ENCODE measurements at regions not wholly inside any gene's neighbourhood (a gene's known extent, or its start where the extent isn't known, plus 50 kb on each side); places are given as distances from the start of the nearest gene placed in this dataset.
"Not testable (repeated sequence)": the region's sequence is repeated elsewhere in the genome, so short reads cannot be mapped to it uniquely, and the experiment has no call there.

GRCh38 chr5:18602402-18602801 lies 968.1 kb downstream of the TAF11L14 start:
- H3K9ac ChIP-seq (ENCODE audit: extremely low read depth, low read length, poor library complexity, severe bottlenecking), result no peak overlapping the region
- peaks cover 57% of the 10 kb centered on the region for H3K36me3 Mint-ChIP-seq (ENCODE audit: low read depth)
- H3K4me3 Mint-ChIP-seq, result no peak overlapping the region
- H3K4me3 ChIP-seq (ENCODE audit: low read length), result no peak overlapping the region
- peaks cover 18% of the 10 kb centered on the region for H3K9me3 Mint-ChIP-seq
- peaks cover 15% of the 10 kb centered on the region for H3K9me3 ChIP-seq (ENCODE audit: control insufficient read depth, low read length)
- H3K27ac Mint-ChIP-seq, result no peak overlapping the region
- no peaks in the 10 kb centered on the region for H3K27me3 ChIP-seq (ENCODE audit: control insufficient read depth, insufficient read depth, low read length, poor library complexity, severe bottlenecking)
- no peak for DNase-seq
- H3K36me3 ChIP-seq (ENCODE audit: control insufficient read depth, insufficient read depth, low read length), result peaks cover 3% of the 10 kb centered on the region
- H3K27me3 Mint-ChIP-seq (ENCODE audit: insufficient read depth), result no peaks in the 10 kb centered on the region
- H3K4me1 Mint-ChIP-seq, result peaks cover 9% of the 10 kb centered on the region
- WGBS, 2 experiments (ENCODE audit: insufficient coverage in 1 of 2, insufficient read length in 1 of 2), result 93% methylated on average over 1 of the region's 1 CpG; no CpG with 5 or more reads in 1 of the 2 experiments
- no peaks in the 10 kb centered on the region for H3K4me1 ChIP-seq (ENCODE audit: control insufficient read depth, insufficient read depth, low read length)
- no peak for TF ChIP-seq CTCF (conservative IDR thresholded peaks at IDR 0.05)
- H3K27ac ChIP-seq (ENCODE audit: low read depth, low read length), result no peak overlapping the region

GRCh38 chr5:18605186-18605585 lies 970.9 kb downstream of the TAF11L14 start:
- Histone ChIP-seq H3K27ac (ENCODE audit: low read depth, low read length) (no peak overlapping the region), H3K4me1 (ENCODE audit: control insufficient read depth, insufficient read depth, low read length) (no peaks in the 10 kb centered on the region), H3K9me3 (ENCODE audit: control insufficient read depth, low read length) (no peaks in the 10 kb centered on the region), H3K4me3 (ENCODE audit: low read length) (no peak overlapping the region), H3K9ac (ENCODE audit: extremely low read depth, low read length, poor library complexity, severe bottlenecking) (no peak overlapping the region), H3K36me3 (ENCODE audit: control insufficient read depth, insufficient read depth, low read length) (peaks cover 3% of the 10 kb centered on the region), H3K27me3 (ENCODE audit: control insufficient read depth, insufficient read depth, low read length, poor library complexity, severe bottlenecking) (no peaks in the 10 kb centered on the region)
- Mint-ChIP-seq H3K36me3 (ENCODE audit: low read depth) (peaks cover 41% of the 10 kb centered on the region), H3K27ac (peak overlapping the region; percentile 64), H3K4me3 (no peak overlapping the region), H3K27me3 (ENCODE audit: insufficient read depth) (no peaks in the 10 kb centered on the region), H3K9me3 (no peaks in the 10 kb centered on the region), H3K4me1 (peaks cover 13% of the 10 kb centered on the region)
- TF ChIP-seq CTCF (conservative IDR thresholded peaks at IDR 0.05), result no peak
- DNase-seq, result no peak

- Mint-ChIP-seq H3K4me1 (peaks cover 13% of the 10 kb centered on the region), H3K9me3 (peaks cover 5% of the 10 kb centered on the region), H3K27ac (no peak overlapping the region), H3K4me3 (no peak overlapping the region), H3K27me3 (ENCODE audit: insufficient read depth) (no peaks in the 10 kb centered on the region), H3K36me3 (ENCODE audit: low read depth) (peaks cover 24% of the 10 kb centered on the region)
- no peak for TF ChIP-seq CTCF (conservative IDR thresholded peaks at IDR 0.05)
- DNase-seq, result no peak
- Histone ChIP-seq H3K27ac (ENCODE audit: low read depth, low read length) (no peak overlapping the region), H3K9ac (ENCODE audit: extremely low read depth, low read length, poor library complexity, severe bottlenecking) (no peak overlapping the region), H3K4me3 (ENCODE audit: low read length) (no peak overlapping the region), H3K9me3 (ENCODE audit: control insufficient read depth, low read length) (peaks cover 5% of the 10 kb centered on the region), H3K27me3 (ENCODE audit: control insufficient read depth, insufficient read depth, low read length, poor library complexity, severe bottlenecking) (no peaks in the 10 kb centered on the region), H3K36me3 (ENCODE audit: control insufficient read depth, insufficient read depth, low read length) (peaks cover 3% of the 10 kb centered on the region), H3K4me1 (ENCODE audit: control insufficient read depth, insufficient read depth, low read length) (no peaks in the 10 kb centered on the region)
- 91 to 95% methylated on average over 4 to 5 of the region's 5 CpGs for WGBS, 2 experiments (ENCODE audit: insufficient coverage in 1 of 2, insufficient read length in 1 of 2)
Measured at GRCh38 chr5:18607570-18607969, 973.3 kb downstream of the TAF11L14 start.

GRCh38 chr5:18617191-18617590 lies 982.9 kb downstream of the TAF11L14 start:
- H3K27me3 ChIP-seq (ENCODE audit: control insufficient read depth, insufficient read depth, low read length, poor library complexity, severe bottlenecking); DNase-seq: not testable (repeated sequence)
- WGBS, 2 experiments (ENCODE audit: insufficient coverage in 1 of 2, insufficient read length in 1 of 2), result 96% methylated on average over 2 of the region's 2 CpGs; no CpG with 5 or more reads in 1 of the 2 experiments

More at GRCh38 chr5:18617191-18617590, 982.9 kb downstream of the TAF11L14 start:
- H3K4me3 Mint-ChIP-seq; H3K4me1 ChIP-seq (ENCODE audit: control insufficient read depth, insufficient read depth, low read length); H3K9ac ChIP-seq (ENCODE audit: extremely low read depth, low read length, poor library complexity, severe bottlenecking); H3K27me3 Mint-ChIP-seq (ENCODE audit: insufficient read depth); H3K36me3 ChIP-seq (ENCODE audit: control insufficient read depth, insufficient read depth, low read length); H3K4me3 ChIP-seq (ENCODE audit: low read length); H3K27ac ChIP-seq (ENCODE audit: low read depth, low read length); H3K27ac Mint-ChIP-seq; H3K4me1 Mint-ChIP-seq: not testable (repeated sequence)
- H3K9me3 ChIP-seq (ENCODE audit: control insufficient read depth, low read length), result peaks cover 24% of the 10 kb centered on the region
- H3K9me3 Mint-ChIP-seq, result peaks cover 26% of the 10 kb centered on the region
- H3K36me3 Mint-ChIP-seq (ENCODE audit: low read depth), result peaks cover 59% of the 10 kb centered on the region

Data from endodermal cell (in vitro differentiated cells).